ENCODE measurements at regions not wholly inside any gene's neighbourhood (a gene's known extent, or its start where the extent isn't known, plus 50 kb on each side); places are given as distances from the start of the nearest gene placed in this dataset.

GRCh38 chr10:42477170-42477569 lies 161.2 kb downstream of the ZNF33B start:
- TF ChIP-seq CTCF (conservative IDR thresholded peaks at IDR 0.05), result no peak
- DNase-seq, result no peak
- Histone ChIP-seq H3K27ac (ENCODE audit: low read depth, low read length) (no peak overlapping the region), H3K9me3 (ENCODE audit: control insufficient read depth, low read length) (peaks cover 50% of the 10 kb centered on the region), H3K4me3 (ENCODE audit: low read length) (no peak overlapping the region), H3K4me1 (ENCODE audit: control insufficient read depth, insufficient read depth, low read length) (no peaks in the 10 kb centered on the region), H3K9ac (ENCODE audit: extremely low read depth, low read length, poor library complexity, severe bottlenecking) (no peak overlapping the region), H3K36me3 (ENCODE audit: control insufficient read depth, insufficient read depth, low read length) (no peaks in the 10 kb centered on the region), H3K27me3 (ENCODE audit: control insufficient read depth, insufficient read depth, low read length, poor library complexity, severe bottlenecking) (no peaks in the 10 kb centered on the region)
- H3K4me3 Mint-ChIP-seq, result no peak overlapping the region
- no peaks in the 10 kb centered on the region for H3K4me1 Mint-ChIP-seq
- H3K27ac Mint-ChIP-seq, result no peak overlapping the region
- no peaks in the 10 kb centered on the region for H3K36me3 Mint-ChIP-seq (ENCODE audit: low read depth)
- no peaks in the 10 kb centered on the region for H3K27me3 Mint-ChIP-seq (ENCODE audit: insufficient read depth)
- 87% methylated on average over 15 to 19 of the region's 19 CpGs for WGBS, 2 experiments (ENCODE audit: insufficient coverage in 1 of 2, insufficient read length in 1 of 2)
- H3K9me3 Mint-ChIP-seq, result peaks cover 90% of the 10 kb centered on the region

- TF ChIP-seq CTCF (conservative IDR thresholded peaks at IDR 0.05), result no peak
- Histone ChIP-seq H3K9me3 (ENCODE audit: control insufficient read depth, low read length) (peaks cover 52% of the 10 kb centered on the region), H3K4me3 (ENCODE audit: low read length) (no peak overlapping the region), H3K27me3 (ENCODE audit: control insufficient read depth, insufficient read depth, low read length, poor library complexity, severe bottlenecking) (no peaks in the 10 kb centered on the region), H3K9ac (ENCODE audit: extremely low read depth, low read length, poor library complexity, severe bottlenecking) (no peak overlapping the region), H3K4me1 (ENCODE audit: control insufficient read depth, insufficient read depth, low read length) (no peaks in the 10 kb centered on the region), H3K27ac (ENCODE audit: low read depth, low read length) (no peak overlapping the region), H3K36me3 (ENCODE audit: control insufficient read depth, insufficient read depth, low read length) (no peaks in the 10 kb centered on the region)
- Mint-ChIP-seq H3K27me3 (ENCODE audit: insufficient read depth) (no peaks in the 10 kb centered on the region), H3K4me3 (no peak overlapping the region), H3K9me3 (peaks cover 91% of the 10 kb centered on the region), H3K27ac (no peak overlapping the region), H3K4me1 (no peaks in the 10 kb centered on the region), H3K36me3 (ENCODE audit: low read depth) (no peaks in the 10 kb centered on the region)
- DNase-seq, result no peak
- 73 to 83% methylated on average over 6 to 20 of the region's 20 CpGs for WGBS, 2 experiments (ENCODE audit: insufficient coverage in 1 of 2, insufficient read length in 1 of 2)
Observed at GRCh38 chr10:42476101-42476500, 162.3 kb downstream of the ZNF33B start.

- Histone ChIP-seq H3K27ac (ENCODE audit: low read depth, low read length) (no peak overlapping the region), H3K9ac (ENCODE audit: extremely low read depth, low read length, poor library complexity, severe bottlenecking) (no peak overlapping the region), H3K4me3 (ENCODE audit: low read length) (no peak overlapping the region), H3K9me3 (ENCODE audit: control insufficient read depth, low read length) (peaks cover 52% of the 10 kb centered on the region), H3K27me3 (ENCODE audit: control insufficient read depth, insufficient read depth, low read length, poor library complexity, severe bottlenecking) (no peaks in the 10 kb centered on the region), H3K36me3 (ENCODE audit: control insufficient read depth, insufficient read depth, low read length) (no peaks in the 10 kb centered on the region), H3K4me1 (ENCODE audit: control insufficient read depth, insufficient read depth, low read length) (no peaks in the 10 kb centered on the region)
- WGBS, 2 experiments (ENCODE audit: insufficient coverage in 1 of 2, insufficient read length in 1 of 2), result 84 to 88% methylated on average over 27 to 52 of the region's 52 CpGs
- Mint-ChIP-seq H3K27me3 (ENCODE audit: insufficient read depth) (no peaks in the 10 kb centered on the region), H3K4me1 (no peaks in the 10 kb centered on the region), H3K27ac (no peak overlapping the region), H3K9me3 (peaks cover 87% of the 10 kb centered on the region), H3K4me3 (no peak overlapping the region), H3K36me3 (ENCODE audit: low read depth) (no peaks in the 10 kb centered on the region)
- TF ChIP-seq CTCF (conservative IDR thresholded peaks at IDR 0.05), result no peak
- DNase-seq, result no peak
Observed at GRCh38 chr10:42475168-42476098, 162.9 kb downstream of the ZNF33B start.
